ENCODE measurements at regions not wholly inside any gene's neighbourhood (a gene's known extent, or its start where the extent isn't known, plus 50 kb on each side); places are given as distances from the start of the nearest gene placed in this dataset.

- H3K9me3 ChIP-seq: no peaks in the 10 kb centered on the region
- no peaks in the 10 kb centered on the region for H3K36me3 ChIP-seq
- DNase-seq: no peak
- no peaks in the 10 kb centered on the region for H3K27me3 ChIP-seq
- WGBS, 2 donors: 94% methylated on average over 5 of the region's 5 CpGs
- H3K4me1 ChIP-seq: peaks cover 6 to 11% (median 10%) of the 10 kb centered on the region in 4 donors
- ATAC-seq (ENCODE audit: low FRiP score in 2 of 2): no peak
- H3K4me3 ChIP-seq: no peak overlapping the region
- no peak overlapping the region for H3K27ac ChIP-seq
- no peak for TF ChIP-seq POLR2A (IDR thresholded peaks at IDR 0.05)
- no peak for TF ChIP-seq EP300 (IDR thresholded peaks at IDR 0.05)
- no peak for TF ChIP-seq CTCF (IDR thresholded peaks at IDR 0.05)
- TF ChIP-seq POLR2AphosphoS5 (IDR thresholded peaks at IDR 0.05): no peak
Observed at GRCh38 chr1:82221721-82222120, 421.0 kb downstream of the ADGRL2 start.

- H3K4me3 ChIP-seq: no peak overlapping the region
- DNase-seq (no peak), ATAC-seq (ENCODE audit: low FRiP score in 2 of 2) (no peak)
- no peak overlapping the region for H3K27ac ChIP-seq
- H3K27me3 ChIP-seq: no peaks in the 10 kb centered on the region
- no peaks in the 10 kb centered on the region for H3K36me3 ChIP-seq
- peaks cover 2 to 8% (median 4%) of the 10 kb centered on the region in 4 donors for H3K4me1 ChIP-seq
- 96 to 100% methylated on average over 4 to 5 of the region's 5 CpGs for WGBS, 2 donors
- H3K9me3 ChIP-seq: no peaks in the 10 kb centered on the region
- TF ChIP-seq POLR2A (IDR thresholded peaks at IDR 0.05) (no peak), CTCF (IDR thresholded peaks at IDR 0.05) (no peak), EP300 (IDR thresholded peaks at IDR 0.05) (no peak), POLR2AphosphoS5 (IDR thresholded peaks at IDR 0.05) (no peak)
Observed at GRCh38 chr1:82220754-82221153, 420.0 kb downstream of the ADGRL2 start.

GRCh38 chr1:82219841-82220240, 419.1 kb downstream of the ADGRL2 start:
- Histone ChIP-seq H3K4me3 (no peak overlapping the region), H3K27me3 (no peaks in the 10 kb centered on the region), H3K9me3 (no peaks in the 10 kb centered on the region), H3K4me1 (no peaks in the 10 kb centered on the region), H3K36me3 (no peaks in the 10 kb centered on the region), H3K27ac (no peak overlapping the region)
- ATAC-seq (ENCODE audit: low FRiP score in 2 of 2): no peak
- TF ChIP-seq CTCF (IDR thresholded peaks at IDR 0.05): no peak
- TF ChIP-seq EP300 (IDR thresholded peaks at IDR 0.05): no peak
- no peak for TF ChIP-seq POLR2A (IDR thresholded peaks at IDR 0.05)
- no peak for TF ChIP-seq POLR2AphosphoS5 (IDR thresholded peaks at IDR 0.05)
- WGBS, 2 donors: 94 to 95% methylated on average over 3 of the region's 3 CpGs
- DNase-seq: no peak

- Histone ChIP-seq H3K36me3 (no peaks in the 10 kb centered on the region), H3K27ac (no peak overlapping the region), H3K4me3 (no peak overlapping the region), H3K27me3 (no peaks in the 10 kb centered on the region), H3K9me3 (no peaks in the 10 kb centered on the region), H3K4me1 (no peaks in the 10 kb centered on the region)
- ATAC-seq (ENCODE audit: low FRiP score in 2 of 2) (no peak), DNase-seq (no peak)
- TF ChIP-seq POLR2A (IDR thresholded peaks at IDR 0.05): no peak
- no peak for TF ChIP-seq CTCF (IDR thresholded peaks at IDR 0.05)
- no peak for TF ChIP-seq EP300 (IDR thresholded peaks at IDR 0.05)
- no peak for TF ChIP-seq POLR2AphosphoS5 (IDR thresholded peaks at IDR 0.05)
- 76 to 87% methylated on average over 2 of the region's 2 CpGs for WGBS, 2 donors
Observed at GRCh38 chr1:82218846-82219245, 418.1 kb downstream of the ADGRL2 start.

- no peak overlapping the region for H3K27ac ChIP-seq
- no peaks in the 10 kb centered on the region for H3K36me3 ChIP-seq
- no peaks in the 10 kb centered on the region for H3K4me1 ChIP-seq
- 95 to 100% methylated on average over 2 of the region's 2 CpGs for WGBS, 2 donors
- ATAC-seq (ENCODE audit: low FRiP score in 2 of 2) (no peak), DNase-seq (no peak)
- H3K27me3 ChIP-seq: no peaks in the 10 kb centered on the region
- H3K4me3 ChIP-seq: no peak overlapping the region
- TF ChIP-seq EP300 (IDR thresholded peaks at IDR 0.05) (no peak), POLR2AphosphoS5 (IDR thresholded peaks at IDR 0.05) (no peak), POLR2A (IDR thresholded peaks at IDR 0.05) (no peak), CTCF (IDR thresholded peaks at IDR 0.05) (no peak)
- H3K9me3 ChIP-seq: no peaks in the 10 kb centered on the region
Observed at GRCh38 chr1:82215853-82216175, 415.1 kb downstream of the ADGRL2 start.

All from upper lobe of left lung (tissue), 6 donors.